ENCODE measurements at regions not wholly inside any gene's neighbourhood (a gene's known extent, or its start where the extent isn't known, plus 50 kb on each side); places are given as distances from the start of the nearest gene placed in this dataset.

GRCh38 chr11:22974251-22974650, 114.0 kb upstream of the CCDC179 start:
- Histone ChIP-seq H3K9me3 (replicated peaks; ENCODE audit: insufficient read depth, low read length) (no peaks in the 10 kb centered on the region), H3K9ac (ENCODE audit: low read length) (no peak overlapping the region), H3K27ac (ENCODE audit: low read length) (no peak overlapping the region), H4K20me1 (ENCODE audit: insufficient read depth, low read length) (no peaks in the 10 kb centered on the region), H3K4me2 (ENCODE audit: low read depth, low read length) (no peak overlapping the region), H3F3A (ENCODE audit: insufficient read depth, low read length) (no peaks in the 10 kb centered on the region), H3K4me1 (ENCODE audit: low read length) (no peaks in the 10 kb centered on the region), H3K36me3 (replicated peaks; ENCODE audit: insufficient read depth, low read length) (no peaks in the 10 kb centered on the region), H3K4me3 (ENCODE audit: low read length) (no peak overlapping the region), H3K9me2 (replicated peaks; ENCODE audit: insufficient read depth, low read length) (no peaks in the 10 kb centered on the region), H3K79me2 (ENCODE audit: low read length) (no peaks in the 10 kb centered on the region), H2AFZ (ENCODE audit: low read length) (no peak overlapping the region), H3K27me3 (replicated peaks; ENCODE audit: insufficient read depth, low read length) (no peaks in the 10 kb centered on the region)
- TF ChIP-seq CTCF (IDR thresholded peaks at IDR 0.05; ENCODE audit: low read length) (no peak), EZH2 (optimal IDR thresholded peaks at IDR 0.05; ENCODE audit: low read depth, low read length) (no peak), EZH2phosphoT487 (IDR thresholded peaks at IDR 0.05; ENCODE audit: low read length) (no peak)
- no peak for DNase-seq

- TF ChIP-seq EZH2phosphoT487 (IDR thresholded peaks at IDR 0.05; ENCODE audit: low read length) (no peak), EZH2 (optimal IDR thresholded peaks at IDR 0.05; ENCODE audit: low read depth, low read length) (no peak), CTCF (IDR thresholded peaks at IDR 0.05; ENCODE audit: low read length) (no peak)
- Histone ChIP-seq H3K79me2 (ENCODE audit: low read length) (no peaks in the 10 kb centered on the region), H4K20me1 (ENCODE audit: insufficient read depth, low read length) (no peaks in the 10 kb centered on the region), H3K9me3 (replicated peaks; ENCODE audit: insufficient read depth, low read length) (no peaks in the 10 kb centered on the region), H3K27me3 (replicated peaks; ENCODE audit: insufficient read depth, low read length) (no peaks in the 10 kb centered on the region), H2AFZ (ENCODE audit: low read length) (no peak overlapping the region), H3K36me3 (replicated peaks; ENCODE audit: insufficient read depth, low read length) (no peaks in the 10 kb centered on the region), H3K27ac (ENCODE audit: low read length) (no peak overlapping the region), H3K4me3 (ENCODE audit: low read length) (no peak overlapping the region), H3K9me2 (replicated peaks; ENCODE audit: insufficient read depth, low read length) (no peaks in the 10 kb centered on the region), H3K4me2 (ENCODE audit: low read depth, low read length) (no peak overlapping the region), H3K9ac (ENCODE audit: low read length) (no peak overlapping the region), H3K4me1 (ENCODE audit: low read length) (no peaks in the 10 kb centered on the region), H3F3A (ENCODE audit: insufficient read depth, low read length) (no peaks in the 10 kb centered on the region)
- no peak for DNase-seq
These were observed 115.9 kb upstream of the CCDC179 start for GRCh38 chr11:22976146-22976545.

- Histone ChIP-seq H4K20me1 (ENCODE audit: insufficient read depth, low read length) (no peaks in the 10 kb centered on the region), H3K27ac (ENCODE audit: low read length) (no peak overlapping the region), H3K27me3 (replicated peaks; ENCODE audit: insufficient read depth, low read length) (no peaks in the 10 kb centered on the region), H3K4me3 (ENCODE audit: low read length) (no peak overlapping the region), H3K9me3 (replicated peaks; ENCODE audit: insufficient read depth, low read length) (no peaks in the 10 kb centered on the region), H2AFZ (ENCODE audit: low read length) (no peak overlapping the region), H3K9ac (ENCODE audit: low read length) (no peak overlapping the region), H3F3A (ENCODE audit: insufficient read depth, low read length) (no peaks in the 10 kb centered on the region), H3K79me2 (ENCODE audit: low read length) (no peaks in the 10 kb centered on the region), H3K36me3 (replicated peaks; ENCODE audit: insufficient read depth, low read length) (no peaks in the 10 kb centered on the region), H3K4me1 (ENCODE audit: low read length) (no peaks in the 10 kb centered on the region), H3K4me2 (ENCODE audit: low read depth, low read length) (no peak overlapping the region), H3K9me2 (replicated peaks; ENCODE audit: insufficient read depth, low read length) (0 out of 2 replicates have a peak, but pooled peaks cover 3% of the 10 kb centered on the region)
- DNase-seq: no peak
- TF ChIP-seq EZH2phosphoT487 (IDR thresholded peaks at IDR 0.05; ENCODE audit: low read length) (no peak), CTCF (IDR thresholded peaks at IDR 0.05; ENCODE audit: low read length) (no peak), EZH2 (optimal IDR thresholded peaks at IDR 0.05; ENCODE audit: low read depth, low read length) (no peak)
These were observed 122.6 kb upstream of the CCDC179 start for GRCh38 chr11:22982903-22983302.

Data from MM.1S (cell line).